Thyroid gland (tissue), 4 donors: ENCODE measurements at regions not wholly inside any gene's neighbourhood (a gene's known extent, or its start where the extent isn't known, plus 50 kb on each side); places are given as distances from the start of the nearest gene placed in this dataset.

ENCODE experiments used
- DNase-seq, 2 donors: peaks; one replicate each; pipeline ENCODE4 v3.0.0-alpha.2; 2019
- H3K27ac ChIP-seq, 3 donors: fragments of 200-600 bp; sonication (generic); 1 replicate in 2 of 3; 2 replicates in 1 of 3; pipeline ENCODE4 v1.5.1; 2016 to 2019; ENCODE audit warnings: mild to moderate bottlenecking in 1 of 3, moderate library complexity in 1 of 3
- H3K27me3 ChIP-seq: fragments of 200-600 bp; sonication (generic); one replicate; pipeline ENCODE4 v1.5.1; 2019
- H3K36me3 ChIP-seq, 2 donors: fragments of 200-600 bp; sonication (generic); one replicate each; pipeline ENCODE4 v1.5.1; 2016 to 2019
- H3K4me1 ChIP-seq, 2 donors: fragments of 200-600 bp; sonication (generic); one replicate each; pipeline ENCODE4 v1.5.1; 2017 to 2019
- H3K4me3 ChIP-seq, 3 donors: fragments of 200-600 bp; sonication (generic); replicated peaks in 1 of 3; 1 replicate in 2 of 3; 2 replicates in 1 of 3; pipeline ENCODE4 v1.5.1; 2016; ENCODE audit warnings: mild to moderate bottlenecking in 1 of 3
- H3K9me3 ChIP-seq: fragments of 200-600 bp; sonication (generic); one replicate; pipeline ENCODE4 v1.5.1; 2017
- POLR2A ChIP-seq, 2 donors: fragments of 450-650 bp; IDR thresholded peaks; one replicate each; pipeline ENCODE4 v1.6.1; 2017; ENCODE audit warnings: antibody characterized with exemption in 2 of 2, mild to moderate bottlenecking in 2 of 2, moderate library complexity in 1 of 2
- WGBS, 2 donors: methylation state at CpG; one replicate each; pipeline ENCODE4 v1.1.5; 2017; 5-methylcytosine and 5-hydroxymethylcytosine counted together
- intact Hi-C: fragments of 100-400 bp; cut with DNase I; formaldehyde crosslinking; loops from one replicate; pipeline ENCODE4 v1.15.1; 2023
- TF ChIP-seq, protein P1 (sequence below), 6 experiments: fragments of 200-600 bp in 3 of 6; fragments of 450-650 bp in 3 of 6; sonication (generic) in 3 of 6; IDR thresholded peaks; one replicate each; pipeline ENCODE4 v1.5.1; 2016 to 2019; ENCODE audit warnings: antibody characterized with exemption in 6 of 6, mild to moderate bottlenecking in 2 of 6, inconsistent platforms in 1 of 6, moderate library complexity in 1 of 6

DNA sequence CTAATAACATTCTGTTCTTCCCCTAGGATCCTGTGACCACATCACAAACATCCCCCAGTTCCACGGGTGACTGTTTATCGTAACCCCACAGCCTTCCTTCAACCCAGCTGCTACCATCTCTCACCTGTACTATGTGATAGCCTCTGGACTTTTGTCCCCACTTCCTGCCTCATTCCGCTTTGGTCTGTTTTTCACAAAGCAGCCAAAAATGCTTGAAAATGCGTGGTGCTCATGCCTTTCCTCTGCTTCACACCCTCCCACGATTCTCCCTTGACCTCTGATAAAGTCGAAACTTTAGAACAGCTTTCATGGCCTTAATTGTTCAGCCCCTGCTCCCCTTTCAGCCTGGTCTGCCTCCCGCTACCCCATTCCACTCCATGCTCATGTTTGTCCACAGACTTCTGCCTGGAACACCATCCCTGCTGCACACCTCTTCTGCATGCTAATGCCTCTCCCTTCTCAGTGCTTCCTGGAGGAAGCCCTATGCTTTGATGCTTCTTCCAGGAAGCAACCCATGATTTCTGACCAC, 165.6 kb downstream of the PLPP3 start:
- intact Hi-C loops, result no loop called here

DNA sequence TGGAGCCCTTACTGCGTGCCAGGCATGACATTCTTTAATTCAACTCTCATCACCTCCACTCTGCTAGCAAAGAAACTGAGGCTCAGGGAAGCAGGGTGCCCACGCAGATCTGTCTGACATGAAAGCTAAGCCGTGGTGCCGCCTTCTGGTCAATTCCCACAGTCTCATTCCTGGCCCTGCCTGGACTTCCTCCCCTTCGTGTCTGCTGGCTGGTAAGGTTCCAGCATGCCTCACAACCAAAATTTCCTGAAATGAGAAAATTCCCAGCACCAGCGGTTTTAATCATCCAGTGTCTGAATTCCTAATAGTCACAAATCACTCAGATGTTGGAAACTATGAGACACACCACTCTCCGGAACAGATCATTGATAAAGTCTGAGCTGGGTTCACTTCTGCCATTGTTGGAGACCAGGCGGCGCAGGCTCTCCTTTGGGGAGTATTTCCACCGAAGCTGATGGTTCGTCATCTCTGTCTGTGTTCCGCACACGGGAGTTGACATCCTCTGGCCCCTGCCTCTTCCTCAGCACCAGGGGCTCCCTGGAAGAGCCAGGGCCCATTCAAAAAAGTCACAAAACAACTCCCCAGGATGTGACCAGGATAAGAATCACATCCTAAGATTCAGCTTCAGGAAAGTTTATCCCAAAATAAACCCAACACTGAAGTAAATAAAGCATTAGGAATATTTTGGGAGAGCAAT, 167.7 kb downstream of the PLPP3 start:
- Histone ChIP-seq H3K36me3 (no peaks in the 10 kb centered on the region), H3K4me1 (peaks cover 0 to 13% of the 10 kb centered on the region in 2 donors), H3K4me3 (no peak overlapping the region), H3K27ac (peak overlapping the region in 2 of 3 donors; percentile 12 to 51), H3K9me3 (no peaks in the 10 kb centered on the region), H3K27me3 (no peaks in the 10 kb centered on the region)
- no peak for TF ChIP-seq POLR2A (IDR thresholded peaks at IDR 0.05)
- TF ChIP-seq, protein P1, sequence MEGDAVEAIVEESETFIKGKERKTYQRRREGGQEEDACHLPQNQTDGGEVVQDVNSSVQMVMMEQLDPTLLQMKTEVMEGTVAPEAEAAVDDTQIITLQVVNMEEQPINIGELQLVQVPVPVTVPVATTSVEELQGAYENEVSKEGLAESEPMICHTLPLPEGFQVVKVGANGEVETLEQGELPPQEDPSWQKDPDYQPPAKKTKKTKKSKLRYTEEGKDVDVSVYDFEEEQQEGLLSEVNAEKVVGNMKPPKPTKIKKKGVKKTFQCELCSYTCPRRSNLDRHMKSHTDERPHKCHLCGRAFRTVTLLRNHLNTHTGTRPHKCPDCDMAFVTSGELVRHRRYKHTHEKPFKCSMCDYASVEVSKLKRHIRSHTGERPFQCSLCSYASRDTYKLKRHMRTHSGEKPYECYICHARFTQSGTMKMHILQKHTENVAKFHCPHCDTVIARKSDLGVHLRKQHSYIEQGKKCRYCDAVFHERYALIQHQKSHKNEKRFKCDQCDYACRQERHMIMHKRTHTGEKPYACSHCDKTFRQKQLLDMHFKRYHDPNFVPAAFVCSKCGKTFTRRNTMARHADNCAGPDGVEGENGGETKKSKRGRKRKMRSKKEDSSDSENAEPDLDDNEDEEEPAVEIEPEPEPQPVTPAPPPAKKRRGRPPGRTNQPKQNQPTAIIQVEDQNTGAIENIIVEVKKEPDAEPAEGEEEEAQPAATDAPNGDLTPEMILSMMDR (IDR thresholded peaks at IDR 0.05), result peak in 2 of 6 experiments; percentile 15 to 21
- peak in 1 of 2 donors; percentile 7 for DNase-seq
- intact Hi-C loops, result no loop called here
- WGBS, 2 donors, result 76 to 90% methylated on average over 13 of the region's 13 CpGs

More for the DNA sequence above, 165.6 kb downstream of the PLPP3 start:
- Histone ChIP-seq H3K4me1 (peaks cover 0 to 6% of the 10 kb centered on the region in 2 donors), H3K27me3 (no peaks in the 10 kb centered on the region), H3K36me3 (no peaks in the 10 kb centered on the region), H3K4me3 (no peak overlapping the region), H3K27ac (no peak overlapping the region), H3K9me3 (no peaks in the 10 kb centered on the region)
- no peak for TF ChIP-seq POLR2A (IDR thresholded peaks at IDR 0.05)
- TF ChIP-seq, protein P1 (IDR thresholded peaks at IDR 0.05), result no peak
- 77 to 82% methylated on average over 7 of the region's 7 CpGs for WGBS, 2 donors
- no peak for DNase-seq

DNA sequence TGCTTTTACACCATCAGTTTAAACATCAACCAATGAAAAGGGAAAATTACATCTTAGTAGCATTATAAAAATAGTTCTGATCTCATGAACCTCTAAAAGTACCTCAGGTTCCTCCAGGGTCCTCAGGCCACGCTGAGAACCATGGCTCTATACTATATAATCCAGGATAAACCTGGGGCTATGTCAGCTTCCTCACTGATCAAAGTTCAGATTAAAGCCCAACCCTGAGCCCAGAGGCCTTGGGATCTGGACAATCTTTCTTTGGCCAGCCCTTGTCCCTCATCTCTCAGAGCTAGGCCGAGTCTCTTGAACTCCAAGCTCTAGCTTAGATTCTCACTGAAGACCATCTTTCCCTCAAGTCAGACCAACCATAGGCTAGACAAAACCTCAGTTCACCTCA, 168.3 kb downstream of the PLPP3 start:
- no peak for DNase-seq
- Histone ChIP-seq H3K4me1 (peaks cover 0 to 19% of the 10 kb centered on the region in 2 donors), H3K9me3 (no peaks in the 10 kb centered on the region), H3K36me3 (no peaks in the 10 kb centered on the region), H3K4me3 (no peak overlapping the region), H3K27ac (peak overlapping the region in 2 of 3 donors; percentile 12 to 51), H3K27me3 (no peaks in the 10 kb centered on the region)
- intact Hi-C loops, result no loop called here
- TF ChIP-seq, protein P1 (IDR thresholded peaks at IDR 0.05), result no peak
- TF ChIP-seq POLR2A (IDR thresholded peaks at IDR 0.05), result no peak
- WGBS, 2 donors, result 81 to 86% methylated on average over 2 of the region's 2 CpGs

DNA sequence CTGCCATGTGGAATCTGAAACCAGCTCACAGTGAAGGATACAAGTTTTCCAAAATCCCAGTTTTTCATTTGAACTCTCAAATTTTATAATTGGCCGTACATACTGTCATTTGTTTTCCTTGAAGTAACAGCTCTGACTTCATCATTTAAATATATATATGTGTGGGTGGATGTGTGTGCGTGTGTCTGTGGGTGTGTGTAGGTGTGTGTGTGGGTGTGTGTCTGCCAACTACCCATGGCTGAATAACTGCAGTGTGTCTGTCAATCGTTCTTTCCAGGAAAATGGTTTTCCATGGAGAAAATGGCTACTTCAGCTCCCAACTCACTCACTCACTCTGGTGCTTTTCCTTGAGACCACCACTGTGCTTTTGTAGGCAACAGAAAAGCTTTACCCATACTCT, 169.0 kb downstream of the PLPP3 start:
- no peaks in the 10 kb centered on the region for H3K36me3 ChIP-seq
- intact Hi-C loops, result no loop called here
- no peaks in the 10 kb centered on the region for H3K9me3 ChIP-seq
- no peak for DNase-seq
- H3K27me3 ChIP-seq, result no peaks in the 10 kb centered on the region
- TF ChIP-seq POLR2A (IDR thresholded peaks at IDR 0.05), result no peak
- H3K4me3 ChIP-seq, result no peak overlapping the region
- H3K27ac ChIP-seq, result no peak overlapping the region
- WGBS, 2 donors, result 92% methylated on average over 3 of the region's 3 CpGs
- peaks cover 2 to 26% of the 10 kb centered on the region in 2 donors for H3K4me1 ChIP-seq

DNA sequence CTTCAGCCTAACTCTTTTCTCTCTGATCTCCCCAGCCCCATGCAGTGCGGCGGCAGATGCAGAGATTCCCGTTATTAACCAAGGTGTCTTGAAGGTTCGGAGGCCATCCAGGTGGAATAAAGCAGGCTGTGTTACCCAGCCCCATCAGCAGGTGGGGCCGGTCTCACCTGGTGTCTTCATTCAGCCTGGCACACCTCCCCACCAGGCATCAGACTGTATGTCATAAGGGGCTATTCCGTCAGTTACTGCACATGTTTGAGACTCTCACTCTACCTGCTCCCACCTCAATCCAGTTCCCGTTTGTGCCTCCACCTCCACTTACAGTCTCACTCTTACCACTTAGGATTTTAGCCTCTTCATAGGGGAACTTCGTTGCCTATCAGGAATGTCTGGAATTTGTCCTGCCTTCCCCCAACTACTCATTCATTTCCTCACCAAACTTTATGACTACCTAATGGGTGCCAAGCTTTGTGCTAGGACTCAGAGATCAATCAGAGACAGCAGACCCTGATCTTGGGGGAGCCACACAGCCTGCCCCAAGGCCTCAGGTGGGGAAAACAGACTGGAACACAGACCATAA, 170.2 kb downstream of the PLPP3 start:
- Histone ChIP-seq H3K36me3 (no peaks in the 10 kb centered on the region), H3K9me3 (no peaks in the 10 kb centered on the region), H3K4me1 (peaks cover 13 to 38% of the 10 kb centered on the region in 2 donors), H3K4me3 (no peak overlapping the region), H3K27me3 (no peaks in the 10 kb centered on the region), H3K27ac (no peak overlapping the region)
- WGBS, 2 donors, result 84 to 89% methylated on average over 8 of the region's 8 CpGs
- no peak for DNase-seq
- intact Hi-C loops, result no loop called here
- no peak for TF ChIP-seq POLR2A (IDR thresholded peaks at IDR 0.05)
- TF ChIP-seq, protein P1 (IDR thresholded peaks at IDR 0.05), result peak in 3 of 6 experiments; percentile 7 to 21 (median 19)
